HS-5 (cell line): ENCODE measurements at regions not wholly inside any gene's neighbourhood (a gene's known extent, or its start where the extent isn't known, plus 50 kb on each side); places are given as distances from the start of the nearest gene placed in this dataset.
"Not testable (repeated sequence)": the region's sequence is repeated elsewhere in the genome, so short reads cannot be mapped to it uniquely, and the experiment has no call there.

Experiments
- DNase-seq: peaks from one replicate; pipeline ENCODE4 v3.0.0-alpha.2; 2012; ENCODE audit warnings: low read depth

GRCh38 chr10:33703501-33704213 is 369.2 kb upstream of the NRP1 start:
- no peak for DNase-seq

- no peak for DNase-seq
Observed at GRCh38 chr10:33698033-33698432, 363.6 kb upstream of the NRP1 start.

GRCh38 chr10:33697016-33697415 is 362.5 kb upstream of the NRP1 start:
- DNase-seq, result no peak

GRCh38 chr10:33695536-33695935 is 361.1 kb upstream of the NRP1 start:
- no peak for DNase-seq

GRCh38 chr10:33690536-33690935 is 356.1 kb upstream of the NRP1 start:
- not testable (repeated sequence) for DNase-seq

GRCh38 chr10:33688506-33688905 is 354.0 kb upstream of the NRP1 start:
- DNase-seq, result no peak

GRCh38 chr10:33684211-33684611 is 349.7 kb upstream of the NRP1 start:
- no peak for DNase-seq

- DNase-seq, result no peak
Observed at GRCh38 chr10:33681595-33681994, 347.1 kb upstream of the NRP1 start.

- DNase-seq, result no peak
Observed at GRCh38 chr10:33680036-33680435, 345.6 kb upstream of the NRP1 start.

- DNase-seq, result no peak
Observed at GRCh38 chr10:33676606-33677339, 342.3 kb upstream of the NRP1 start.

- no peak for DNase-seq
Observed at GRCh38 chr10:33674986-33675599, 340.6 kb upstream of the NRP1 start.

GRCh38 chr10:33674491-33674890 is 340.0 kb upstream of the NRP1 start:
- DNase-seq, result no peak

- DNase-seq, result no peak
Observed at GRCh38 chr10:33673839-33674415, 339.5 kb upstream of the NRP1 start.

GRCh38 chr10:33669904-33670303 is 335.4 kb upstream of the NRP1 start:
- no peak for DNase-seq

- DNase-seq, result no peak
Observed at GRCh38 chr10:33666686-33667480, 332.4 kb upstream of the NRP1 start.

GRCh38 chr10:33665501-33665900 is 331.0 kb upstream of the NRP1 start:
- no peak for DNase-seq

GRCh38 chr10:33664070-33664469 is 329.6 kb upstream of the NRP1 start:
- no peak for DNase-seq

GRCh38 chr10:33661580-33662336 is 327.3 kb upstream of the NRP1 start:
- DNase-seq, result no peak

- no peak for DNase-seq
Observed at GRCh38 chr10:33660329-33660728, 325.9 kb upstream of the NRP1 start.

- no peak for DNase-seq
Observed at GRCh38 chr10:33657913-33658312, 323.4 kb upstream of the NRP1 start.

- DNase-seq, result no peak
Observed at GRCh38 chr10:33657154-33657908, 322.9 kb upstream of the NRP1 start.
